NCI-H146 (cell line): ENCODE measurements at regions not wholly inside any gene's neighbourhood (a gene's known extent, or its start where the extent isn't known, plus 50 kb on each side); places are given as distances from the start of the nearest gene placed in this dataset.

Experiments
- DNase-seq: peaks from one replicate; lab custom pipeline; 2025; lab: John Stamatoyannopoulos, UW

- DNase-seq: no peak
Measured at GRCh38 chr5:89300426-89300970, 417.5 kb upstream of the MEF2C start.

GRCh38 chr5:89299998-89300397 lies 417.0 kb upstream of the MEF2C start:
- DNase-seq: no peak

GRCh38 chr5:89297066-89297465 lies 414.1 kb upstream of the MEF2C start:
- DNase-seq: no peak

GRCh38 chr5:89293810-89294209 lies 410.8 kb upstream of the MEF2C start:
- no peak for DNase-seq

DNA sequence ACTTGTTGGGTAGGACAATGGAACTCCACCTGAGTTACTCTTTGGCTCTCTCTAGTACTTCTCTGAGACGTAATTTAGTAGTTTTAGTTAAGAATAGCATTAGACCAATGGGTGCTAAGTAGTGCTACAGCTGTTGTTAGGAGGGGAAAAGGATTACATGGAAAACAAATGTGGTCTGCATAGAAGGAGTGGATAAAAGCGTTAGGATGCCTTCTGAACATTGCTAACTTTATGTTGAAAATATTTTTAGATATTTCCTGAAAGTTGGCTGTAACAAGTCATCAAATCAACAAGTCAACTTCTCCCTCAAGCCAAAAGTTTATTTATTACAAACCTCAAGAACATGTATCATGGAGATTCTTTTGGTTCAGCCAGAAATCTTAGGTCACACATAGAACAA lies 409.5 kb upstream of the MEF2C start:
- no peak for DNase-seq

GRCh38 chr5:89289604-89290003 lies 406.6 kb upstream of the MEF2C start:
- no peak for DNase-seq

- DNase-seq: no peak
Measured at GRCh38 chr5:89287964-89288363, 405.0 kb upstream of the MEF2C start.

- no peak for DNase-seq
Measured at GRCh38 chr5:89286320-89286719, 403.3 kb upstream of the MEF2C start.

DNA sequence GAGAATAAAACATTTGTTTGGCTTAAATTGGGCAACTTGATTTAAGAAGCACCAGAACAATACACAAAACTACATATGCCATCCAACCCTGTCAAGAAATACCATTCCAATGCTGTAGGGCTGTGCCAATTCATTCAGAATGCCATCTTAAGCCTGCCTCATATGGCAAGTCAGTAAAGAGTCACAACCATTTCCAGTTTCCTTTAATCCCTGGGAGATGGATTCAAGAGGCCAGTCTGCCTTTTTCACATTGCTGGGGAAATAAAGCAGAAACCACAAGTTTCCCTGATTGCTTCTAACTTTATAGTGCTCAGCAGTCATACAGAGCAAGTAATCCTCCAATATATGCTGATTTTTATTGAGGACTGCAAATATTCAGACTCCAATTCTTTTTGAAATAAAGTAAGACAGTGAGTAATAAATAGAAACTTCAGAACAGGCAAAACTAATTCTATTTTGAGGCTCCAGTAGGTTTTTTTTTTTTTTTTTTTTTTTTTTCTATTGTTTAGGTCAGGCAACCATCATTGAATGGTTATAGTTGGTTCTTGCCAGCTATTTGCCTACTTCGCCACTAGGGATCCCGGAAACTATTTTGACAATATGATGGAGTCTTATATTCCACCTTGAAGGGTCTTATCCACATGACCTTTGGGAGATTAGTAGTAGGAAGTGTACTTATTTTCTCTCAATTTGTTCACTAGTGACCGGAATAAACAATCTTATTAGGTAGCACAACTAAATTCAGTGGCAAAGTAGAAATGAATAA lies 400.9 kb upstream of the MEF2C start:
- no peak for DNase-seq

DNA sequence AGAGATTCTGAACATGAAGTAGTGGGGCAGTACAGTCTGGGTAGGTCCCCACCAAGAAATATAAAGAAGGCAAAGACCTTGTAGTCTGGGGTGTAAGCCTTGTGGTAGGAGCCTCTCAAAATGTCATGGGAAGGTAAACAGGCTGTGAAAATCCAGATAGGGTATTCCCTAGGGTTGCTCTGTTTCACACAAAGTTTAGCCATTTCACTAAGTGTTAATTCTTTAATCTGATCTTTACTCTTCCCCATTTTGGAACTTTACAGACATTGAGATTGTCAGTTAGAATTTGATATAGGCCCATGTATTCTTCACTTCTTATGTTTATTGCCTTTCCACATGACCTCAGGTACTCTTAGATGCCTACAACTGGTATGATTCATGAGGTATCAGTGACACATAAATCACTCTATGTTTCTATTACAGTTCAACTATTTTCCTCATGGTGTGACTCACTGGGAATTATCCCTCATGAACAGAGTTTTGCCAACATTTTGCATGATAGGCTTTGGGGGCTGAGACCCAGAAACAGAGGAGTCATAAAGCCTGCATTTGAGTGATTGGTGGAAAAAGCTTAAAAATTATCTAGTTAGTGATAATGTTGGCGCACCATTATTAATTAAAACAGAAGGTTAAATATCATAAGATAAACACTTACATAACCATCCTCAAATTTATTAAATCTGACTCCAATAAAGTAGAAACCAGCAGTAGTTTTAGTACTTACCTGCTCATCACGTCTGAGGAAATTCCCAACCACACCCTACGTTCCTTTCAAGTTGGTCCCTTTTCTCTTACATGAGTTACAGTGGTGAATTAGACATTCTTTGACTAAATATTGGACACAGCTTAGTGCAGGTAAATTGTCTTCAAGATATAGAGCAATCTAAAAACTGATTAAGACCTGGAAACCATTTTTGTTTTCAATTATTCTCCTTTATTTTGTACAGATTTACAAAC lies 399.8 kb upstream of the MEF2C start:
- DNase-seq: no peak

- DNase-seq: peak; percentile 5
Measured at GRCh38 chr5:89281766-89282553, 399.0 kb upstream of the MEF2C start.

DNA sequence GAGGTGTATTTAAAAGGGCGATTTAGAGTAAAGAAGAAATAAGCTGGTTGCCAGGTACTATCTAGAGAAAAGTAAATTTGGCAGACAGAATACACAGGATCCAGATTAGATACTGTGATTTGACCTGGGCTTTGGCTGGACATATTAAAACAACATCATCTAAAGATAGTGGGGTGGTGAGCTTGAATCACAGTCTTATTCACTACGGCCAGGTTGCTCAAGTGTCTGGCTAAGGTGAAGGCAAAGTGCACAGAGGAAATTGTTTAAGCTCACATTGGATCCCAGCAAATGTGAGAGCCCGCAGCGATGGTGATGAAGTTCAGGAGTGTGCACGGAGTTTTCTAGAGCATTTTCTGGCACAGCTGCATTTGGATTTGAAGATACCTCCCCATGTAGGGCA lies 398.2 kb upstream of the MEF2C start:
- no peak for DNase-seq

DNA sequence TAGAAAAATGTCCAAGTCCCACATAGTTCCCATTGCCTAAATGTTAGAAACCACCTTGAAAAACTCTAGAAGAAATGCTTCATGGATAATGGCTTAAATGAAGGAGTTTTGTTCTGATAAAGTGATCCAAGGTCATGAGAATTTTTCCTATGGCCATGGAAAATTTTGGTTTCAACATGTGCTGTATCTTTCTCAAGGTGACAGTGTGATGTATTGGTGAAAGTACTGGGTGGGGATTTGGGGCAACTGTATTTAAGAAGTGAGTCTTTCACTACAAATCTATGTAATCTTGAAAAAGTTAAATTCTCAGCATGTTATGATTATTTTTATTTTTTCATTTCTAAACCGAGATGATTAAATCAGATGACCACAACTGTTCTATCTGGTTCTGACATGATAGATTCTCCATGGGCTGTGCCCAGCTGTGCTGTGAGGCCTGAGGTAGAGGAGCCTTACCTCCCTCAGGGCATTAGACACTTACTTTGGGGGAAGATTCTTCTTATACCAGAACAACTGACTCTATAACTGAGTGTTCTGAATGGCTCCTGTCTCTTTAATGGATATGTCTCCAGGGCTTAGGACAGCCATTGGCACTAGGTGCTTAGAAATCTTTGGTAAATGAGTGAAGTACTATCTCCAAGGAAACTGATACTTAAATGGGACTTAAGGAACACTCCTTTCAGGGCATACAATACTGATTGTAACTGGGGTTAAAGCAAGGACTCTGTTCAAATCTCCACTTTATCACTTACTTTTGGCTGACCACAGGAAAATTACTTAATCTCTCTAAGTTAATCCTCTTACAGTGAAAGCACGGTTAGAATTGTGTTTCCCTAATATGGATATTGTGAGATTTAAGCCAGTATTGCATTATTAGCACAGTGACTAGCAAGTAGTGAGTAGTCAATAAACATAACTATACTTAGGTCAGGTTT lies 397.4 kb upstream of the MEF2C start:
- DNase-seq: no peak

- DNase-seq: no peak
Measured at GRCh38 chr5:89279391-89280036, 396.5 kb upstream of the MEF2C start.

DNA sequence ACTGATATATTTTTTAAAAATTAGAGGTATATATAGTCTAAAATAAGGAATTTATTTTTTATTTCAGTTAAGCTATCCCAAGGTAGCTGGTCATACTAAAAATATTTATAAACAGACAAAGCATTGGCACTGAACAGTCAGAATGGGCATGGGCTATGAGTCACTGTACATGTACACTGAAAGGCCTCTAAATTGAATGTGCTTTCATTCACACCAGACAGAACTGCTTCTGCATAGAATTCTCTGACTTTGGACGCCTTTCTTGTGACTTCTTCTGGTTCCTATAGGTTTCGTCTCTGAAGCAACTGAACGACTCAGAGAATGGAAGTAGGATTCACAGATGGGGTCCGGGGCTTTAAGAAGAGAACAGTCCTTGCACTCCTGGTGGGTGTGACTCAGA lies 394.8 kb upstream of the MEF2C start:
- no peak for DNase-seq

DNA sequence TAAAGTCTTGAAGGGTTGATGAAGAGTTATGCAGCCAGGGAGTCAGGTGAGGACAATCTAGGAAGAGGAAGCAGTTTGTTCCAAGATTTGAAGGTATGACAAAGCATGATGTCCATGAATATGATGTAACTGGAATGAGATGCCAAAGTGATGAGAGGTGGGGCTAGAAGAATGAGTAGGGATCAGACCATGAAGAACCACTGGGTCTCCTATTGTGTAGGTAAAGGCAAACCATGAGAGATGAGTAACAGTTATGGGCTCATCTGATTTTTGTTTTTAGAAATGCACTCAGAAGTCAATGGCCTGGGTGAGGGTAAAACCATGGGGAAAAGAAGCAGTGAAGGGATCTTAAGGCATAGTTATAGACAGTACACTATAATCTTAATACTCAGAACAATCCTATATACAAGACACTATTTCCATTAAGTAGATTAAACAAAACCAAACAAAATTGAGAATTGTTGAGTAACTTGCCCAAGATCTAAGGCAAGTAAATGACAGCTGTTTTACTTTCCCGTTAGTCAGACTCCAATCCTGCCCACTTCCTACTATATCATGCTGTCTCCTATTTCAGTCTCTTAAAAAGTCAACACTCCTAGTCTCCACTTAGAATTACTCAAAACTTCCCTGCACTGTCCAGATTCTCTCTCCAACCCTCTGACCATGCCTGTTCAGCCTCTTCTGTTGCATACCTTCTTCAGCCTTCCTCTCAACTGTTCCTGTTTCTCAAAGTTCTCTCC lies 393.8 kb upstream of the MEF2C start:
- no peak for DNase-seq

- DNase-seq: no peak
Measured at GRCh38 chr5:89275066-89275855, 392.3 kb upstream of the MEF2C start.

GRCh38 chr5:89273289-89273688 lies 390.3 kb upstream of the MEF2C start:
- DNase-seq: no peak

- DNase-seq: no peak
Measured at GRCh38 chr5:89270901-89271300, 387.9 kb upstream of the MEF2C start.
